Forelimb muscle (tissue), 1 donor: ENCODE measurements at regions not wholly inside any gene's neighbourhood (a gene's known extent, or its start where the extent isn't known, plus 50 kb on each side); places are given as distances from the start of the nearest gene placed in this dataset.
"Not testable (repeated sequence)": the region's sequence is repeated elsewhere in the genome, so short reads cannot be mapped to it uniquely, and the experiment has no call there.

Experiments
- DNase-seq: peaks from one replicate; pipeline ENCODE4 v3.0.0-alpha.2; 2013; ENCODE audit warnings: low read depth

- no peak for DNase-seq
Measured at GRCh38 chr2:228956701-228957474, 314.2 kb downstream of the PID1 start.

DNA sequence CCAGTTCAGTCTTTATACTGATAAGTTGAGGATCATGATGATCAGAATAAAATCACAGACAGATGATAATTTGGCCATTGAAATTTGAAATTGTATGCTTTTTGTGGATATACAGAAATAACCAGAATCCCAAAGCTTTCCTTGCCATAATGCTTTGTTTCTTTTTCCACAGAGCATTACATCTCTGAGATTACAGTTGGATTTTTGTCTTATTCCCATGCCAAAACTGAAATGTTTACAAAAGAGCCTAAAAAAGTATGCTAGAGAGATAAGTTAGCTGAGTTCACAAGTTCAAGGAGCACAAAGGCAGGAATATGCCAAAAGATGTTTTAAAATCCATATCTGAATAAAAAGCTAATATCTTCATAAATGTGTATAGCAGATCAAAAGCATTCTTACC, 321.3 kb downstream of the PID1 start:
- no peak for DNase-seq

DNA sequence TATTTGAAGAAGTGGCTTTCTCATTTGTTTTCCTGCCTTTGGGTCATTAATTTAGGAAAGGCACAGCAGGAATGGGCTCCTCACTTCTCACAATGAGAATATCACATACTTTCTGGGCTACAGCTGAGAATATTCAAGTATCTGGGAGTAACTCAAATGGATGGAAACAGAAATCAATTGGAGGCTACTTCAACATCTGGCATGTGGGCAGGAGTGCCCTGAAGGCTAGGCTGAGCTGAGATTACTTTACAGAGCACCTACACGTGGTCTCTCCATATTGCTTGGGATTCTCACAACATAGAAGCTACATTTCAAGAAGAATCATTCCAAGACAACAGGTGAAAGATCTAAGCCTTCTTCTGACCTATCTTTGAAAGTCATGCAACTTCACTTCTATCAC, 325.4 kb downstream of the PID1 start:
- no peak for DNase-seq

GRCh38 chr2:228942856-228943255, 328.2 kb downstream of the PID1 start:
- DNase-seq, result no peak

DNA sequence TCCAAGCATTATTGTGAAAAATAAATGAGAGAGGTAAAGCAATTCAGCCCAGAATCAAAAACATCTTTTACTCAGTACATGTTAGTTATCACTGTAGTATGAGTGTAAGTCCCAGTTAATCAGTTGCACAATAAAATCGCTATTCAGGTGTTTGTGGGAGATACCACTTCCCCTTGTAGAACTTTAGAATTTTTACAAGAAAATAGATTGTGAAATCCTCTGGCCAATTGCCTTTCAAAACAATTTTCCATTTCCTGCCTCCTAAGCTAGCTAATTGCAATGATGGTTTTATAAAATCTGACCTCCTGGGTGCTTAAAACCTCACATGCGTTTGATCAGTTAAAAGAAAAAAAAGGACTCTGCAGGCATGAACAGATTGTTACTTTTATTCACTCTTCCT, 332.5 kb downstream of the PID1 start:
- DNase-seq, result no peak

DNA sequence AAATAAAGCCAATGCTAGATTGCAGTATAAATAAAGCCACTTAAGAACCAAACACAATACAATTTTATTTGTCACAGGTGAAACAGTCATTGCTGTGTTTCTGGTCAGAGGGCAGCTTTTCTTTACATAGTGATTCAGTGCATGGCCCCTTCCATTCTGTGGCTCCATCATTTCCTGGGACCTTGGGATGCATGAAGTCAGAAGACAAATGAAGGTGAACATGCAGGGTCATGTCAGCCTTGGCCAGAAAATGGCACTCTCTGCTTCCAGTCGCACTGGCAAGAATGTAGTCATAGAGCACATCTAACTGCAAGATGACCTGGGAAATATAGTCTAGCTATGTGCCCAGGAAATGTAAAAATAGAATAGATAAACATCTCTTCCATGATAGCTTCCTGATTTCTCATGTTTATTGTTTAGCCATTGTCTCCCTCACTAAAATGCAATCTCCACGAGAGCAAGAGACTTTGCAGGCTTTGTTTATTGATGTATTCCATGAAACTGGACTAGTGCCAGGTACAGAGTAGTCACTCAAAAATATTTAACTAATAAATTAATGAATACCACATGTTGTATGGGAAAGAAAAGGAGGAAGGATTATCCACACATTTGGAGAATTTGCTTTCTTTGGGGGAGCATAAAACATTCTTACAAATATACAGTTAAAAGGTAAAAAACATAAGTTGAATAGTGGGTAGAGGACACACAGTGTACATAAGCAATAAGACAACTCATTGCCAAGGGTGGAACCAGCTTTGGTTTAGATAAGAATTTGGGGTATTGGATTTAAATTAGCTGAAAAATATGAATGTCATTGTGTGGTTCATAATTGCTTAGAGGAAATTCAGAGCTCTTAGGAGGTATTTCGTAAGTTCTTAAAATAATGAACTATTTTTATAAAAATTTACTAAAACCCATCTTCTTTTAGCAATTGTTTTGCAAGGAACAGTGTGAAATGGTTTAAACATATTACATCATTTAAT, 343.8 kb downstream of the PID1 start:
- DNase-seq, result no peak

DNA sequence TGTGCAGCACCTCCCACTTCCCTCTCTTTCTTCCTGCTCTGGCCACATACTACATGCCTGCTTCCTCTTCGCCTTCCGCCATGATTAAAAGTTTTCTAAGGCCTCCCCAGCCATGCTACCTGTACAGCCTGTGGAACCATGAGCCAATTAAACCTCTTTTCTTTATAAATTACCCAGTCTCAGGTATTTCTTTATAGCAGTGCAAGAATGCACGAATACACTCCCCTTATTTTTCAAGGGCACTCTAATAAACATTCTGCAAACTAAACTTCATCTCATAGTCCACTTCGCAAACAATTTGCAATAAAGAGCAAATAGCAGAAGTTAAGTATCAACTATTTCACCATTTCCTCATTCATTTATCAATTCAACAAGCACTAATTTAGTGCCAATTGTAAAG, 351.3 kb downstream of the PID1 start:
- DNase-seq, result no peak

DNA sequence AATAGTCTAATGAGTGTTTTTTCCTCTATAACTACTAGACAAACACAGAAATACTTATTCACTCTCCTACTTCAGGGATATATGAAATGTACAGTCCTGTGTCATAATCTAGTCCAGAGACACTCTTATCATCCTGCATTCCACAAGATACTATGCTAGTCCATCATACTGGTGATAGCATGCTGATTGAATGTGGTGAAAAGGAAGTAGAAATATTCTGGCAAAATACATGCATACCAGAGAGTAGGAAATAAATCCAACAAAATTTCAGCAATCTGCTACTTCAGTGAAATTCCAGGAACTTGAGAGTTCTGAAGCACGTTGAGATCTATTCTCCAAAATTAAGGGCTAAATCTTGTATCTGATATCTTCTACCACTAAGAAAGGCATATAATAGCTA, 353.9 kb downstream of the PID1 start:
- no peak for DNase-seq

DNA sequence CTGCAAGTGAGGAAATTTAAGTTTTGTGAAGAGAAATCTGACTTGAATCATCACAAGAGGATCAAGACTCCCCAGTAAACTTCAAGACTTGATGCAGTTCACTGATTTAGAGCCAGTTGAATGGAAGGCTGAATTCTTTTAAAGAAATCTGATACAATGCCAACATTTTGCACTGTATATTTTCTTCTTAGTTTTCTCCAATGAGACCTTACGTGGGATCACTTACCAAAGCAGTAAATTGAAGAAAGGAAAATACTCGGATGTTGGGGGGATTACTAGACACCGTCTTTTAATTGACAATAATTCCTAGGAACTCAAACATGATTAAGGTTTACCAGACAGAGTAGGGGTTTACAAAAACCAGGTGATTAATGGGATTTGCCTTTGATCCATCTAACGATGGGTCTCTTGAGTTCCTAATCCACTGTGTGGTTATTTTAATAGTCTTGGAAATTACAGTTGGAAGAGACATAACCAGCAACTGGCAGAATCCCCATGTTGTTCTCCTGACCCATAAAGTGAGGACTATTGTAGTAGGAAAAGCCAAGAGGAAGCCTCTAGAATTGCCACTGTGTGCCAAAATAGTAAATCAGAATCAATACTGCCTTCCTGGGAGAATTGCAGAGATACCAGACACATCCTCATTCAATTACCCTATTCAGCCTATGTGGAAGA, 354.5 kb downstream of the PID1 start:
- DNase-seq, result no peak

GRCh38 chr2:228913176-228913575, 357.9 kb downstream of the PID1 start:
- DNase-seq, result no peak

GRCh38 chr2:228910872-228911271, 360.2 kb downstream of the PID1 start:
- not testable (repeated sequence) for DNase-seq

DNA sequence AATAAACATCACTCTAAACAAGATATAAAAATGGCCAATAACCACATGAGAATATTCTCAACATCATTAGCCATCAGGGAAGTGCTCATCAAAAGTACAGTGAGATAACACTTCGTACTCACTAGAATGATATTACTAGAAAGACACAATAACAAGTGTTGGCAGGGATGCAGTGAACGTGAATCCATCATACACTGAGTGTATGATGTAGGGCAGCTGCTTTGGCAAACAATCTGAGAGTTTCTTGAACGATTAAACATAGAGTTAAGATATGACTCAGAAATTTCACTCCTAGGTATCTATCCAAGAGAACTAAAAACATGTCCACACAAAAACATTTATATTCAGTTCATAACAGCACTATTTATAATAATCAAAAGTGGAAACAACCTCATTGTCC, 368.9 kb downstream of the PID1 start:
- DNase-seq, result no peak

DNA sequence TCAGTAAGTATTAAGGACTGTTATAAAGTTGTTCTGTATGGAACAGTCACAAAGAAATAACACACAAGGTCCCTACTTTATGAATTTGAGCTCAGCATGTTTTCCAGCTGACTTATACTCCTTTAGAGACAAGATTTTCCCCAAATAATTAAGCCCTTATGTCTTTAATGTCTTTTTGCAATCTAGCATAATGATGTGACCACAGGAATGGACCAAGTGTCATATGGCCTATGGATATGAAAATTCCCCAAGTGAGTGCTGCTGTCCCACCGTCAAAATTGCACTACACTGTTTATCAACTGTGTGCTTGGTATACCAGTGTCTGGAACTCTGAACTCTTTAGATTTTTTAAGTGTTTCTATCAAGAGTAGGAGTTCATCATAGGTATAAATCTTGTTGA, 369.6 kb downstream of the PID1 start:
- DNase-seq, result no peak

GRCh38 chr2:228878138-228878537, 392.9 kb downstream of the PID1 start:
- no peak for DNase-seq

- DNase-seq, result no peak
Measured at GRCh38 chr2:228876276-228876675, 394.8 kb downstream of the PID1 start.

DNA sequence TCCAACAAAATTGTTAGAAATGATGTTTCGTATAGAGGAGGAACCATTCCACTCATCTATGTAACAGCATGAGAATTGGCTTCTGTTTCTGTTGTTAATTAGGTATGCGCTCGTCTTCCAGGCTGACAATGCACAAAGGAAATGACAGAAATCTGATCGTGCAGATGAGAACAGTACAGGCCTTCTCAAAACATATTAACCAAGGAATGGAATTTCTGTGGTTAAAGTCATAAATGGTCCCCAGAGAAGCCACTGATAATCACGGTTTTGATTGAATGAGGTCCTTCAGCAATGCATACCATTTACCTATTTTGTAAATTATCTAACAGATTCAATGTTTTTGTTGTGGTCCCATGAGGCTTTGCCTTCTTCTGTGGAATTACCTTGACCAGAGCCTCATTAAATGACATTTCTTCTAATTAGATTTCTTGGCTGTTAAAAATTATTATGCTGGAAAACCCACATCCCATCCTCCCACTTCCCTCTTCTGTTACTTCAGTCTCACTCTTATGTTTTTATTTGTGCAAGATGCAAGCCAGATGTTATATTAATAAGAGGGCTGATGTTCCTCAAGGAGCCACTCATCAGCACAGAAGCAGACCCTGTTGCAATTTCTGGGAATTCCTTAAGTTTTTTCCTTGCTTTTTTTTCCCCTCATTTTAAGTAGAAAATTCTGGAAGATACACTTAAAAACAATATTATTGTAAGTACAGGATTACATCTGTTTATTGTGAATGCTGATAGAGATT, 395.8 kb downstream of the PID1 start:
- no peak for DNase-seq

- DNase-seq, result no peak
Measured at GRCh38 chr2:228871012-228871411, 400.1 kb downstream of the PID1 start.

GRCh38 chr2:228869636-228870264, 401.3 kb downstream of the PID1 start:
- no peak for DNase-seq

DNA sequence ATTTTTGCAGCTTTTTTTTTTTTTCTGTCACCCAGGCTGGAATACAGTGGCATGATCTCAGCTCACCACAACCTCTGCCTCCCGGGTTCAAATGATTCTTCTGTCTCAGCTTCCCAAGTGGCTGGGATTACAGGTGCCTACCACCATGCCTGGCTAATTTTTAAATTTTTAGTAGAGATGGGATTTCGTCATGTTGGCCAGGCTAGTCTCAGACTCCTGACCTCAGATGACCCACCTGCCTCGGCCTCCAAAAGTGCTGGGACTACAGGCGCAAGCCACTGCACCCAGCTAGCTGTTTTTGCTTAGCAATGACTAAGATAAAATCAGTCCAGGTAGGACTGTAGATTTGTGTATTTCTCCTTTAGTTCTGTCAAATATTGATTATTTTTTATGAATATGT, 403.7 kb downstream of the PID1 start:
- no peak for DNase-seq

GRCh38 chr2:228866781-228867180, 404.3 kb downstream of the PID1 start:
- DNase-seq, result no peak

- DNase-seq, result no peak
Measured at GRCh38 chr2:228866044-228866443, 405.0 kb downstream of the PID1 start.
